ENCODE measurements at regions not wholly inside any gene's neighbourhood (a gene's known extent, or its start where the extent isn't known, plus 50 kb on each side); places are given as distances from the start of the nearest gene placed in this dataset.

DNA sequence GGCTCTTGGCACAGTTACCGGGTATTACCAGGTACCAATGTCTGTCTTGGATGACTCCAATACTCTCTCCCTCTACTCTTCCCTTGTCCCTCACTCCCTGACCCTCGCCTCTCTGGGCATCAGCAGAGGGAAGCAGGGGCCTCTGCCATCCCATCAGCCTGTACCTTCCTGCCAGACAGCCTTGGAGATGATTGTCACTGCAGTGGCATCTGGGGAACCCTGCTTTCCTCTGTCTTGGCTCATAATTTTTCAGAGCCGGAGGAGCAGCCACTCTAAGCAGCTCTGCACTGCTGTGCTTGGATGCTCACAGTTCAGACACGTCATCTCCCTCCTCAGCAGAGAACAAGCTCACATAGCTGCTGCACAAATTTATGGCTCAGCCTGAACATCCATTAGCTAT, 274.1 kb downstream of the SMARCA2 start:
- ChIA-PET CTCF (no interaction called here), POLR2A (no interaction called here)
- H3K4me2 ChIP-seq (ENCODE audit: insufficient read depth, low read length), result no peak overlapping the region
- intact Hi-C loops (cut with micrococcal nuclease), result no loop called here
- no peaks in the 10 kb centered on the region for H3K9me3 ChIP-seq (replicated peaks; ENCODE audit: control insufficient read depth, insufficient read depth, low read length)
- BruUV-seq (replicated peaks), result no TSS peak
- no peaks in the 10 kb centered on the region for H3K36me3 ChIP-seq (ENCODE audit: control insufficient read depth in 2 of 2, extremely low read depth in 1 of 2, insufficient read depth in 2 of 2, low read length in 2 of 2)
- no peaks in the 10 kb centered on the region for H4K20me1 ChIP-seq (replicated peaks; ENCODE audit: control insufficient read depth, extremely low read depth, insufficient read depth, low read length)
- dilution Hi-C loops (cut with MboI; ENCODE audit: extremely low pct_ligation_motif_present, low sequenced_read_pairs), result no loop called here
- TF ChIP-seq GATA2 (IDR thresholded peaks at IDR 0.05; ENCODE audit: insufficient read depth, insufficient read length, low read depth, low read length) (no peak), FOS (IDR thresholded peaks at IDR 0.05; ENCODE audit: borderline replicate concordance, insufficient read depth, low read length) (no peak), JUN (IDR thresholded peaks at IDR 0.05; ENCODE audit: borderline replicate concordance, insufficient read depth, insufficient read length, low read depth) (no peak), EZH2 (IDR thresholded peaks at IDR 0.05; ENCODE audit: borderline replicate concordance, low read depth, low read length, severe bottlenecking) (no peak), POLR2A (IDR thresholded peaks at IDR 0.05; ENCODE audit: low read depth, low read length) (no peak), MYC (IDR thresholded peaks at IDR 0.05; ENCODE audit: low read depth, low read length) (no peak), POLR2AphosphoS5 (IDR thresholded peaks at IDR 0.05; ENCODE audit: insufficient read depth, low read depth, low read length) (no peak)
- TF ChIP-seq, protein P1, sequence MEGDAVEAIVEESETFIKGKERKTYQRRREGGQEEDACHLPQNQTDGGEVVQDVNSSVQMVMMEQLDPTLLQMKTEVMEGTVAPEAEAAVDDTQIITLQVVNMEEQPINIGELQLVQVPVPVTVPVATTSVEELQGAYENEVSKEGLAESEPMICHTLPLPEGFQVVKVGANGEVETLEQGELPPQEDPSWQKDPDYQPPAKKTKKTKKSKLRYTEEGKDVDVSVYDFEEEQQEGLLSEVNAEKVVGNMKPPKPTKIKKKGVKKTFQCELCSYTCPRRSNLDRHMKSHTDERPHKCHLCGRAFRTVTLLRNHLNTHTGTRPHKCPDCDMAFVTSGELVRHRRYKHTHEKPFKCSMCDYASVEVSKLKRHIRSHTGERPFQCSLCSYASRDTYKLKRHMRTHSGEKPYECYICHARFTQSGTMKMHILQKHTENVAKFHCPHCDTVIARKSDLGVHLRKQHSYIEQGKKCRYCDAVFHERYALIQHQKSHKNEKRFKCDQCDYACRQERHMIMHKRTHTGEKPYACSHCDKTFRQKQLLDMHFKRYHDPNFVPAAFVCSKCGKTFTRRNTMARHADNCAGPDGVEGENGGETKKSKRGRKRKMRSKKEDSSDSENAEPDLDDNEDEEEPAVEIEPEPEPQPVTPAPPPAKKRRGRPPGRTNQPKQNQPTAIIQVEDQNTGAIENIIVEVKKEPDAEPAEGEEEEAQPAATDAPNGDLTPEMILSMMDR (IDR thresholded peaks at IDR 0.05; ENCODE audit: extremely low read depth in 1 of 2, insufficient read depth in 1 of 2, low read depth in 1 of 2, low read length in 2 of 2), result no peak
- TF ChIP-seq, protein P2, sequence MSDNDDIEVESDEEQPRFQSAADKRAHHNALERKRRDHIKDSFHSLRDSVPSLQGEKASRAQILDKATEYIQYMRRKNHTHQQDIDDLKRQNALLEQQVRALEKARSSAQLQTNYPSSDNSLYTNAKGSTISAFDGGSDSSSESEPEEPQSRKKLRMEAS (IDR thresholded peaks at IDR 0.05; ENCODE audit: insufficient read depth, insufficient read length), result no peak
- DNase-seq (ENCODE audit: low read depth, low spot score) (no peak), FAIRE-seq (no peak)
- H3K4me3 ChIP-seq (replicated peaks in 1 of 3; ENCODE audit: insufficient read depth in 1 of 3, low read depth in 1 of 3, low read length in 3 of 3), result no peak overlapping the region
- H3K27me3 ChIP-seq (ENCODE audit: control insufficient read depth in 2 of 2, insufficient read depth in 2 of 2, low read length in 2 of 2), result no peaks in the 10 kb centered on the region
- no peak overlapping the region for H3K27ac ChIP-seq (ENCODE audit: insufficient read depth, low read depth, low read length)
- no peaks in the 10 kb centered on the region for H3K4me1 ChIP-seq (ENCODE audit: control insufficient read depth, extremely low read depth, insufficient read depth, low read length)
- H3K9ac ChIP-seq (replicated peaks; ENCODE audit: extremely low read depth, insufficient read depth, low read length), result no peak overlapping the region
- no peaks in the 10 kb centered on the region for H3K79me2 ChIP-seq (ENCODE audit: control insufficient read depth, insufficient read depth, low read length)
- H2AFZ ChIP-seq (ENCODE audit: low read depth, low read length), result no peak overlapping the region
- no peaks in the 10 kb centered on the region for H3K9me1 ChIP-seq (replicated peaks; ENCODE audit: control insufficient read depth, extremely low read depth, insufficient read depth, low read length)
